Activated CD8-positive, alpha-beta memory T cell treated with anti-CD3 and anti-CD28 coated beads, Interleukin-2, amount 50 U/mL, for 4 hours (primary cell): ENCODE measurements at regions not wholly inside any gene's neighbourhood (a gene's known extent, or its start where the extent isn't known, plus 50 kb on each side); places are given as distances from the start of the nearest gene placed in this dataset.
"Not testable (repeated sequence)": the region's sequence is repeated elsewhere in the genome, so short reads cannot be mapped to it uniquely, and the experiment has no call there.

Experiments
- DNase-seq: peaks from one replicate; pipeline ENCODE4 v3.0.0-alpha.2; 2020

- DNase-seq: no peak
Observed at GRCh38 chr16:17936766-17937402, 399.7 kb downstream of the NPIPA8 start.

- DNase-seq: no peak
Observed at GRCh38 chr16:17930280-17930679, 406.3 kb downstream of the NPIPA8 start.

GRCh38 chr16:17926866-17927399 is 409.6 kb downstream of the NPIPA8 start:
- DNase-seq: no peak

GRCh38 chr16:17926461-17926860 is 410.1 kb downstream of the NPIPA8 start:
- no peak for DNase-seq

GRCh38 chr16:17925761-17926160 is 410.8 kb downstream of the NPIPA8 start:
- DNase-seq: no peak

- peak; percentile 44 for DNase-seq
Observed at GRCh38 chr16:17921357-17921978, 415.1 kb downstream of the NPIPA8 start.

GRCh38 chr16:17917316-17918019 is 419.1 kb downstream of the NPIPA8 start:
- DNase-seq: no peak

GRCh38 chr16:17915791-17916190 is 420.7 kb downstream of the NPIPA8 start:
- DNase-seq: no peak

GRCh38 chr16:17914168-17914567 is 422.4 kb downstream of the NPIPA8 start:
- DNase-seq: no peak

- not testable (repeated sequence) for DNase-seq
Observed at GRCh38 chr16:17911578-17911977, 425.0 kb downstream of the NPIPA8 start.

- not testable (repeated sequence) for DNase-seq
Observed at GRCh38 chr16:17906626-17907025, 429.9 kb downstream of the NPIPA8 start.

- no peak for DNase-seq
Observed at GRCh38 chr16:17901309-17901708, 430.5 kb upstream of the XYLT1 start.

- no peak for DNase-seq
Observed at GRCh38 chr16:17899141-17899540, 428.4 kb upstream of the XYLT1 start.

GRCh38 chr16:17887963-17888362 is 417.2 kb upstream of the XYLT1 start:
- no peak for DNase-seq

GRCh38 chr16:17885659-17886207 is 415.0 kb upstream of the XYLT1 start:
- DNase-seq: no peak

GRCh38 chr16:17877821-17878360 is 407.1 kb upstream of the XYLT1 start:
- no peak for DNase-seq

GRCh38 chr16:17866996-17867395 is 396.2 kb upstream of the XYLT1 start:
- DNase-seq: no peak

- DNase-seq: no peak
Observed at GRCh38 chr16:17861981-17862479, 391.3 kb upstream of the XYLT1 start.

GRCh38 chr16:17858061-17858460 is 387.3 kb upstream of the XYLT1 start:
- DNase-seq: no peak

- no peak for DNase-seq
Observed at GRCh38 chr16:17853958-17854357, 383.2 kb upstream of the XYLT1 start.

GRCh38 chr16:17852977-17853702 is 382.4 kb upstream of the XYLT1 start:
- no peak for DNase-seq

- no peak for DNase-seq
Observed at GRCh38 chr16:17850581-17851250, 380.0 kb upstream of the XYLT1 start.
